Endothelial cell of umbilical vein (primary cell): ENCODE measurements at regions not wholly inside any gene's neighbourhood (a gene's known extent, or its start where the extent isn't known, plus 50 kb on each side); places are given as distances from the start of the nearest gene placed in this dataset.

Source experiments
- BruUV-seq: library from RNA; stranded (reverse); fragments of 400-500 nt; replicated peaks from 2 replicates; lab custom pipeline; 2021; lab: Mats Ljungman, UMichigan
- CTCF ChIA-PET: fragments of 300-600, 350-600 bp; sonication (Branson Sonifier 250); formaldehyde crosslinking; loops from one replicate; lab custom pipeline; 2021; ENCODE audit warnings: antibody characterized with exemption, inconsistent platforms; lab: Charles Lee
- POLR2A ChIA-PET: fragments of 300-600, 350-600 bp; sonication (Branson Sonifier 250); formaldehyde crosslinking; loops from one replicate; lab custom pipeline; 2021; ENCODE audit warnings: antibody characterized with exemption, inconsistent platforms; lab: Charles Lee
- DNase-seq: peaks from one replicate; pipeline ENCODE4 v3.0.0-alpha.2; 2011; ENCODE audit warnings: low read depth, low spot score
- FAIRE-seq: peaks from 2 replicates; lab custom pipeline; 2011; peaks lifted over from hg19 to GRCh38; lab: Jason Lieb, UNC
- H2AFZ ChIP-seq: 2 replicates; pipeline ENCODE4 v1.6.0; 2012; ENCODE audit warnings: low read depth, low read length, control low read depth, inconsistent platforms
- H3K27ac ChIP-seq: 2 replicates; pipeline ENCODE4 v1.5.1; 2011; ENCODE audit warnings: low read depth, mild to moderate bottlenecking, control low read depth, low read length, moderate library complexity; ENCODE audit not compliant: insufficient read depth
- H3K27me3 ChIP-seq, 2 experiments: 2 replicates each; pipeline versions ENCODE4 v1.6.0 to v1.6.1; 2011; ENCODE audit warnings: low read length in 2 of 2, mixed read lengths in 1 of 2; ENCODE audit not compliant: control insufficient read depth in 2 of 2, insufficient read depth in 2 of 2
- H3K36me3 ChIP-seq, 2 experiments: 2 replicates in 1 of 2; 3 replicates in 1 of 2; pipeline ENCODE4 v1.5.1; 2011; ENCODE audit warnings: low read length in 2 of 2, mild to moderate bottlenecking in 1 of 2, moderate library complexity in 1 of 2; ENCODE audit not compliant: control insufficient read depth in 2 of 2, insufficient read depth in 2 of 2; ENCODE audit errors: extremely low read depth in 1 of 2
- H3K4me1 ChIP-seq: 3 replicates; pipeline ENCODE4 v1.5.1; 2011; ENCODE audit warnings: mild to moderate bottlenecking, low read length; ENCODE audit not compliant: control insufficient read depth, insufficient read depth; ENCODE audit errors: extremely low read depth
- H3K4me2 ChIP-seq: 2 replicates; pipeline ENCODE4 v1.6.1; 2011; ENCODE audit warnings: low read length, control low read depth, mixed read lengths; ENCODE audit not compliant: insufficient read depth
- H3K4me3 ChIP-seq, 3 experiments: fragments of 200-600 bp in 1 of 3; sonication (generic), shearing (Covaris generic) in 1 of 3; replicated peaks in 1 of 3; 2 replicates each; pipeline ENCODE4 v1.5.1; 2011 to 2016; ENCODE audit warnings: control low read depth in 3 of 3, low read length in 3 of 3, mild to moderate bottlenecking in 2 of 3, inconsistent platforms in 1 of 3, low read depth in 1 of 3, moderate library complexity in 1 of 3; ENCODE audit not compliant: insufficient read depth in 1 of 3
- H3K79me2 ChIP-seq: 2 replicates; pipeline ENCODE4 v1.6.0; 2012; ENCODE audit warnings: low read length, inconsistent platforms; ENCODE audit not compliant: control insufficient read depth, insufficient read depth
- H3K9ac ChIP-seq: replicated peaks from 2 replicates; pipeline ENCODE3; 2011; ENCODE audit warnings: low read length, control low read depth; ENCODE audit not compliant: insufficient read depth; ENCODE audit errors: extremely low read depth
- H3K9me1 ChIP-seq: replicated peaks from 3 replicates; pipeline ENCODE4 v1.6.0; 2011; ENCODE audit warnings: mild to moderate bottlenecking, low read length; ENCODE audit not compliant: control insufficient read depth, insufficient read depth; ENCODE audit errors: extremely low read depth
- H3K9me3 ChIP-seq: replicated peaks from 2 replicates; pipeline ENCODE4 v1.5.1; 2012; ENCODE audit warnings: low read length, inconsistent platforms; ENCODE audit not compliant: control insufficient read depth, insufficient read depth
- H4K20me1 ChIP-seq: replicated peaks from 2 replicates; pipeline ENCODE3; 2011; ENCODE audit warnings: mild to moderate bottlenecking, low read length; ENCODE audit not compliant: control insufficient read depth, insufficient read depth; ENCODE audit errors: extremely low read depth
- EZH2 ChIP-seq: IDR thresholded peaks from 2 replicates; pipeline ENCODE4 v1.6.1; 2012; ENCODE audit warnings: borderline replicate concordance, low read depth, mild to moderate bottlenecking, moderate library complexity, low read length, inconsistent platforms; ENCODE audit not compliant: severe bottlenecking
- FOS ChIP-seq: IDR thresholded peaks from 2 replicates; pipeline ENCODE4 v1.6.1; 2011; ENCODE audit warnings: mild to moderate bottlenecking, low read length, moderate library complexity, borderline replicate concordance; ENCODE audit not compliant: insufficient read depth
- GATA2 ChIP-seq: IDR thresholded peaks from 2 replicates; pipeline ENCODE4 v1.7.0; 2011; ENCODE audit warnings: low read depth, mild to moderate bottlenecking, moderate library complexity, mixed read lengths, low read length; ENCODE audit not compliant: insufficient read length, insufficient read depth
- JUN ChIP-seq: IDR thresholded peaks from 2 replicates; pipeline ENCODE4 v1.6.1; 2011; ENCODE audit warnings: borderline replicate concordance, low read depth; ENCODE audit not compliant: insufficient read length, insufficient read depth
- MAX ChIP-seq: IDR thresholded peaks from 2 replicates; pipeline ENCODE4 v1.6.1; 2011; ENCODE audit not compliant: insufficient read depth, insufficient read length
- MYC ChIP-seq: IDR thresholded peaks from one replicate; pipeline ENCODE4 v1.6.1; 2011; ENCODE audit warnings: mild to moderate bottlenecking, low read depth, low read length
- POLR2A ChIP-seq: IDR thresholded peaks from 2 replicates; pipeline ENCODE4 v1.6.1; 2012; ENCODE audit warnings: low read depth, mild to moderate bottlenecking, control low read depth, low read length
- POLR2AphosphoS5 ChIP-seq: IDR thresholded peaks from 2 replicates; pipeline ENCODE4 v1.6.1; 2012; ENCODE audit warnings: low read depth, mild to moderate bottlenecking, control low read depth, low read length, moderate library complexity; ENCODE audit not compliant: insufficient read depth
- dilution Hi-C: fragments of 300-500 bp; cut with MboI; formaldehyde crosslinking; loops from one replicate; pipeline ENCODE4 v1.15.0; 2019; ENCODE audit warnings: low sequenced_read_pairs; ENCODE audit not compliant: extremely low pct_ligation_motif_present
- intact Hi-C: fragments of 100-400 bp; cut with micrococcal nuclease; formaldehyde crosslinking; loops from one replicate; pipeline ENCODE4 v1.10.0; 2022
- TF ChIP-seq, protein P1 (sequence below), 2 donors: IDR thresholded peaks; 1 replicate in 1 of 2; 2 replicates in 1 of 2; pipeline ENCODE4 v1.5.1; 2011; ENCODE audit warnings: low read length in 2 of 2, mild to moderate bottlenecking in 2 of 2, moderate library complexity in 2 of 2, control low read depth in 1 of 2, inconsistent platforms in 1 of 2, low read depth in 1 of 2; ENCODE audit not compliant: insufficient read depth in 1 of 2; ENCODE audit errors: extremely low read depth in 1 of 2

GRCh38 chr16:64013856-64014255, 1108.0 kb downstream of the CDH11 start:
- H3K9me3 ChIP-seq: no peaks in the 10 kb centered on the region
- H3K4me1 ChIP-seq: no peaks in the 10 kb centered on the region
- no peak overlapping the region for H3K4me2 ChIP-seq
- BruUV-seq: no TSS peak
- H3K27me3 ChIP-seq: no peaks in the 10 kb centered on the region
- H3K79me2 ChIP-seq: no peaks in the 10 kb centered on the region
- H3K36me3 ChIP-seq: no peaks in the 10 kb centered on the region
- dilution Hi-C loops (no loop called here), intact Hi-C loops (no loop called here)
- no peak for FAIRE-seq
- no peak for DNase-seq
- no peaks in the 10 kb centered on the region for H3K9me1 ChIP-seq
- H2AFZ ChIP-seq: no peak overlapping the region
- TF ChIP-seq POLR2A: no peak
- TF ChIP-seq EZH2: no peak
- no peak for TF ChIP-seq GATA2
- TF ChIP-seq JUN: no peak
- TF ChIP-seq FOS: no peak
- TF ChIP-seq MYC: no peak
- no peak for TF ChIP-seq MAX
- H3K9ac ChIP-seq: no peak overlapping the region
- no peak overlapping the region for H3K27ac ChIP-seq
- ChIA-PET CTCF (no interaction called here), POLR2A (no interaction called here)
- H4K20me1 ChIP-seq: no peaks in the 10 kb centered on the region
- no peak overlapping the region for H3K4me3 ChIP-seq

- CTCF ChIA-PET: interaction anchor here (1.0 kb wide), 1 partner anchor 20 kb away, joined by 4 read pairs; no protein-coding TSS in a partner anchor
- no peak overlapping the region for H2AFZ ChIP-seq
- TF ChIP-seq EZH2 (no peak), JUN (no peak), MAX (no peak), FOS (no peak), POLR2A (no peak), MYC (no peak), GATA2 (no peak), POLR2AphosphoS5 (no peak)
- TF ChIP-seq, protein P1, sequence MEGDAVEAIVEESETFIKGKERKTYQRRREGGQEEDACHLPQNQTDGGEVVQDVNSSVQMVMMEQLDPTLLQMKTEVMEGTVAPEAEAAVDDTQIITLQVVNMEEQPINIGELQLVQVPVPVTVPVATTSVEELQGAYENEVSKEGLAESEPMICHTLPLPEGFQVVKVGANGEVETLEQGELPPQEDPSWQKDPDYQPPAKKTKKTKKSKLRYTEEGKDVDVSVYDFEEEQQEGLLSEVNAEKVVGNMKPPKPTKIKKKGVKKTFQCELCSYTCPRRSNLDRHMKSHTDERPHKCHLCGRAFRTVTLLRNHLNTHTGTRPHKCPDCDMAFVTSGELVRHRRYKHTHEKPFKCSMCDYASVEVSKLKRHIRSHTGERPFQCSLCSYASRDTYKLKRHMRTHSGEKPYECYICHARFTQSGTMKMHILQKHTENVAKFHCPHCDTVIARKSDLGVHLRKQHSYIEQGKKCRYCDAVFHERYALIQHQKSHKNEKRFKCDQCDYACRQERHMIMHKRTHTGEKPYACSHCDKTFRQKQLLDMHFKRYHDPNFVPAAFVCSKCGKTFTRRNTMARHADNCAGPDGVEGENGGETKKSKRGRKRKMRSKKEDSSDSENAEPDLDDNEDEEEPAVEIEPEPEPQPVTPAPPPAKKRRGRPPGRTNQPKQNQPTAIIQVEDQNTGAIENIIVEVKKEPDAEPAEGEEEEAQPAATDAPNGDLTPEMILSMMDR (IDR thresholded peaks at IDR 0.05; ENCODE audit: extremely low read depth in 1 of 2, insufficient read depth in 1 of 2, low read depth in 1 of 2, low read length in 2 of 2): no peak
- H3K9me1 ChIP-seq: no peaks in the 10 kb centered on the region
- DNase-seq (no peak), FAIRE-seq (no peak)
- H3K4me1 ChIP-seq: no peaks in the 10 kb centered on the region
- H3K79me2 ChIP-seq: no peaks in the 10 kb centered on the region
- H3K9ac ChIP-seq: no peak overlapping the region
- intact Hi-C loops (no loop called here), dilution Hi-C loops (no loop called here)
- no peaks in the 10 kb centered on the region for H3K36me3 ChIP-seq
- no peak overlapping the region for H3K27ac ChIP-seq
- H3K9me3 ChIP-seq: no peaks in the 10 kb centered on the region
- H3K27me3 ChIP-seq: no peaks in the 10 kb centered on the region
- H3K4me3 ChIP-seq: no peak overlapping the region
- no peak overlapping the region for H3K4me2 ChIP-seq
- BruUV-seq: no TSS peak
- POLR2A ChIA-PET: no interaction called here
- H4K20me1 ChIP-seq: no peaks in the 10 kb centered on the region
Measured at GRCh38 chr16:64012166-64012565, 1109.7 kb downstream of the CDH11 start.
